CD4-positive, CD25-positive, alpha-beta regulatory T cell (primary cell): ENCODE measurements at regions not wholly inside any gene's neighbourhood (a gene's known extent, or its start where the extent isn't known, plus 50 kb on each side); places are given as distances from the start of the nearest gene placed in this dataset.
"Not testable (repeated sequence)": the region's sequence is repeated elsewhere in the genome, so short reads cannot be mapped to it uniquely, and the experiment has no call there.

ENCODE experiments used
- ATAC-seq, 2 donors: fragments of 150-1000 bp; cut with Tn5 transposase; one replicate each; pipeline ENCODE4 v1.10.0; 2021; ENCODE audit warnings: low read depth in 2 of 2, moderate number of reproducible peaks in 2 of 2, moderate library complexity in 1 of 2
- DNase-seq, 3 donors: peaks; one replicate each; pipeline versions ENCODE4 v3.0.0 to v3.0.0-alpha.2; 2012 to 2022; ENCODE audit warnings: mixed read lengths in 1 of 3
- H3K27ac ChIP-seq: one replicate; pipeline ENCODE4 v1.7.0; 2013; ENCODE audit warnings: mild to moderate bottlenecking, low read length; ENCODE audit not compliant: insufficient read depth, poor library complexity, severe bottlenecking
- H3K27me3 ChIP-seq: one replicate; pipeline ENCODE4 v1.7.0; 2013; ENCODE audit warnings: low read length; ENCODE audit not compliant: control insufficient read depth, insufficient read depth
- H3K36me3 ChIP-seq: one replicate; pipeline ENCODE4 v1.7.0; 2013; ENCODE audit warnings: mild to moderate bottlenecking, low read length, moderate library complexity; ENCODE audit not compliant: control insufficient read depth, insufficient read depth
- H3K4me1 ChIP-seq: 2 replicates; pipeline ENCODE4 v1.7.0; 2013; ENCODE audit warnings: mild to moderate bottlenecking, low read length; ENCODE audit not compliant: insufficient read depth, control insufficient read depth, poor library complexity, severe bottlenecking
- H3K4me3 ChIP-seq: one replicate; pipeline ENCODE4 v1.7.0; 2013; ENCODE audit warnings: low read depth, mild to moderate bottlenecking, low read length, moderate library complexity
- H3K9me3 ChIP-seq, 2 experiments: 1 replicate in 1 of 2; 2 replicates in 1 of 2; pipeline ENCODE4 v1.7.0; 2013; ENCODE audit warnings: low read length in 2 of 2, mild to moderate bottlenecking in 1 of 2, moderate library complexity in 1 of 2; ENCODE audit not compliant: control insufficient read depth in 2 of 2
- H3K27ac Mint-ChIP-seq, 3 donors: one replicate each; pipeline ENCODE4 v1.8.0; 2020 to 2022; ENCODE audit warnings: mild to moderate bottlenecking in 3 of 3, mixed read lengths in 3 of 3, moderate library complexity in 2 of 3
- H3K27me3 Mint-ChIP-seq: one replicate; pipeline ENCODE4 v1.8.0; 2022; ENCODE audit warnings: mild to moderate bottlenecking, mixed read lengths
- H3K36me3 Mint-ChIP-seq: one replicate; pipeline ENCODE4 v1.8.0; 2020; ENCODE audit warnings: mixed read lengths
- H3K4me1 Mint-ChIP-seq, 4 donors: one replicate each; pipeline ENCODE4 v1.8.0; 2020 to 2022; ENCODE audit warnings: mixed read lengths in 4 of 4, mild to moderate bottlenecking in 1 of 4
- H3K4me3 Mint-ChIP-seq, 4 donors: one replicate each; pipeline ENCODE4 v1.8.0; 2020 to 2022; ENCODE audit warnings: mild to moderate bottlenecking in 4 of 4, mixed read lengths in 4 of 4, moderate library complexity in 3 of 4
- H3K9me3 Mint-ChIP-seq, 7 donors: one replicate each; pipeline ENCODE4 v1.8.0; 2020 to 2022; ENCODE audit warnings: mixed read lengths in 7 of 7, mild to moderate bottlenecking in 3 of 7, moderate library complexity in 2 of 7

- no peak for DNase-seq
- Mint-ChIP-seq H3K36me3 (no peaks in the 10 kb centered on the region), H3K9me3 (peaks cover 3 to 33% (median 13%) of the 10 kb centered on the region in 7 donors), H3K4me3 (no peak overlapping the region), H3K4me1 (no peaks in the 10 kb centered on the region), H3K27ac (no peak overlapping the region), H3K27me3 (no peaks in the 10 kb centered on the region)
- Histone ChIP-seq H3K4me3 (no peak overlapping the region), H3K4me1 (no peaks in the 10 kb centered on the region), H3K9me3 (peaks cover 2 to 8% of the 10 kb centered on the region in 2 experiments), H3K36me3 (no peaks in the 10 kb centered on the region), H3K27ac (no peak overlapping the region), H3K27me3 (no peaks in the 10 kb centered on the region)
- ATAC-seq: no peak
These were observed 316.7 kb upstream of the ESRRG start for GRCh38 chr1:217039926-217040325.

- H3K36me3 Mint-ChIP-seq, H3K4me1 Mint-ChIP-seq, H3K9me3 ChIP-seq, DNase-seq, H3K27me3 Mint-ChIP-seq, H3K27me3 ChIP-seq, ATAC-seq, H3K27ac ChIP-seq, H3K27ac Mint-ChIP-seq, H3K4me1 ChIP-seq, H3K4me3 ChIP-seq, H3K36me3 ChIP-seq, H3K4me3 Mint-ChIP-seq: not testable (repeated sequence)
- H3K9me3 Mint-ChIP-seq: peaks cover 3 to 33% (median 13%) of the 10 kb centered on the region in 7 donors
These were observed 315.9 kb upstream of the ESRRG start for GRCh38 chr1:217039139-217039538.

- H3K36me3 Mint-ChIP-seq: no peaks in the 10 kb centered on the region
- Histone ChIP-seq H3K27ac (no peak overlapping the region), H3K27me3 (no peaks in the 10 kb centered on the region), H3K9me3 (peaks cover 2 to 8% of the 10 kb centered on the region in 2 experiments), H3K4me3 (no peak overlapping the region), H3K4me1 (no peaks in the 10 kb centered on the region), H3K36me3 (no peaks in the 10 kb centered on the region)
- no peaks in the 10 kb centered on the region for H3K4me1 Mint-ChIP-seq
- ATAC-seq: no peak
- peaks cover 1 to 29% (median 9%) of the 10 kb centered on the region in 7 donors for H3K9me3 Mint-ChIP-seq
- no peak overlapping the region for H3K4me3 Mint-ChIP-seq
- no peaks in the 10 kb centered on the region for H3K27me3 Mint-ChIP-seq
- H3K27ac Mint-ChIP-seq: no peak overlapping the region
- DNase-seq: no peak
These were observed 313.5 kb upstream of the ESRRG start for GRCh38 chr1:217036757-217037156.

GRCh38 chr1:217032715-217033367 is 309.6 kb upstream of the ESRRG start:
- Histone ChIP-seq H3K27ac (no peak overlapping the region), H3K9me3 (peaks cover 0 to 5% of the 10 kb centered on the region in 2 experiments), H3K36me3 (no peaks in the 10 kb centered on the region), H3K4me1 (no peaks in the 10 kb centered on the region), H3K4me3 (no peak overlapping the region), H3K27me3 (no peaks in the 10 kb centered on the region)
- ATAC-seq: no peak
- Mint-ChIP-seq H3K9me3 (peaks cover 0 to 13% (median 7%) of the 10 kb centered on the region in 7 donors), H3K27me3 (no peaks in the 10 kb centered on the region), H3K27ac (no peak overlapping the region), H3K4me1 (no peaks in the 10 kb centered on the region), H3K4me3 (no peak overlapping the region), H3K36me3 (no peaks in the 10 kb centered on the region)
- no peak for DNase-seq

GRCh38 chr1:217029281-217030157 is 306.3 kb upstream of the ESRRG start:
- DNase-seq: no peak
- Histone ChIP-seq H3K9me3 (peaks cover 0 to 5% of the 10 kb centered on the region in 2 experiments), H3K4me3 (no peak overlapping the region), H3K27me3 (no peaks in the 10 kb centered on the region), H3K27ac (no peak overlapping the region), H3K4me1 (no peaks in the 10 kb centered on the region), H3K36me3 (no peaks in the 10 kb centered on the region)
- no peaks in the 10 kb centered on the region for H3K4me1 Mint-ChIP-seq
- H3K4me3 Mint-ChIP-seq: no peak overlapping the region
- no peaks in the 10 kb centered on the region for H3K36me3 Mint-ChIP-seq
- no peaks in the 10 kb centered on the region for H3K27me3 Mint-ChIP-seq
- no peak overlapping the region for H3K27ac Mint-ChIP-seq
- ATAC-seq: no peak
- peaks cover 0 to 13% (median 2%) of the 10 kb centered on the region in 7 donors for H3K9me3 Mint-ChIP-seq

GRCh38 chr1:217027403-217028080 is 304.3 kb upstream of the ESRRG start:
- peaks cover 0 to 5% of the 10 kb centered on the region in 2 experiments for H3K9me3 ChIP-seq
- no peaks in the 10 kb centered on the region for H3K27me3 ChIP-seq
- ATAC-seq (no peak), DNase-seq (no peak)
- H3K9me3 Mint-ChIP-seq: peaks cover 0 to 13% (median 2%) of the 10 kb centered on the region in 7 donors
- H3K27ac ChIP-seq: no peak overlapping the region
- H3K36me3 ChIP-seq: no peaks in the 10 kb centered on the region
- no peak overlapping the region for H3K4me3 Mint-ChIP-seq
- H3K27ac Mint-ChIP-seq: no peak overlapping the region
- no peaks in the 10 kb centered on the region for H3K27me3 Mint-ChIP-seq
- H3K4me1 Mint-ChIP-seq: no peaks in the 10 kb centered on the region
- no peak overlapping the region for H3K4me3 ChIP-seq
- H3K4me1 ChIP-seq: no peaks in the 10 kb centered on the region
- H3K36me3 Mint-ChIP-seq: no peaks in the 10 kb centered on the region

- Histone ChIP-seq H3K9me3 (peaks cover 0 to 5% of the 10 kb centered on the region in 2 experiments), H3K27me3 (no peaks in the 10 kb centered on the region), H3K4me1 (no peaks in the 10 kb centered on the region), H3K4me3 (no peak overlapping the region), H3K36me3 (no peaks in the 10 kb centered on the region), H3K27ac (no peak overlapping the region)
- Mint-ChIP-seq H3K4me3 (no peak overlapping the region), H3K36me3 (no peaks in the 10 kb centered on the region), H3K27me3 (no peaks in the 10 kb centered on the region), H3K4me1 (no peaks in the 10 kb centered on the region), H3K9me3 (peaks cover 0 to 13% (median 2%) of the 10 kb centered on the region in 7 donors), H3K27ac (no peak overlapping the region)
- ATAC-seq (no peak), DNase-seq (no peak)
These were observed 303.3 kb upstream of the ESRRG start for GRCh38 chr1:217026531-217026930.
